C4-2B (cell line): ENCODE measurements at regions not wholly inside any gene's neighbourhood (a gene's known extent, or its start where the extent isn't known, plus 50 kb on each side); places are given as distances from the start of the nearest gene placed in this dataset.

ENCODE experiments used
- H3K27ac ChIP-seq: fragments of 450-650 bp; 2 replicates; pipeline ENCODE4 v1.5.1; 2017
- ZFX ChIP-seq: fragments of 450-650 bp; IDR thresholded peaks from 2 replicates; pipeline ENCODE4 v1.6.1; 2017
- TF ChIP-seq, protein P1 (sequence below): fragments of 450-650 bp; conservative IDR thresholded peaks from 2 replicates; pipeline ENCODE4 v1.5.1; 2017; ENCODE audit warnings: mild to moderate bottlenecking

DNA sequence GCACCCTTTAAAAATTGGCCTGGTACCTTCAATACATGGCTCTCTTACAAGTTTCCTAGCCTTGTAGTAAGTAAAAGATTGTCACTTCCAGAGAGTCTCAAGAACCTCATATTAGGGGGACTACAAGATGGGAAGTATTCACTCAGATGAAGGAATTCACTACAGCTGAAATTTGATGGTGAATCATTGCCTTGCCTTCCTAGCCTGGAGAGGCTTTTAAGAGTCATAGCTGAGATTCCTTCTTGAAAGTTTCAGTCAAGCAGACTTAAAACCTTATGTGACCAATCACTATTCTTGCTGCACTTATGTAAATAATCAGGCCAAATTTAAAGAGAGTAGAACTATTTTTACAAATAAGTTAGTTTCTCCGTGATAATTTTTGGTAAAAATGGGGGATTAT is 451.6 kb downstream of the TRHDE start:
- TF ChIP-seq, protein P1, sequence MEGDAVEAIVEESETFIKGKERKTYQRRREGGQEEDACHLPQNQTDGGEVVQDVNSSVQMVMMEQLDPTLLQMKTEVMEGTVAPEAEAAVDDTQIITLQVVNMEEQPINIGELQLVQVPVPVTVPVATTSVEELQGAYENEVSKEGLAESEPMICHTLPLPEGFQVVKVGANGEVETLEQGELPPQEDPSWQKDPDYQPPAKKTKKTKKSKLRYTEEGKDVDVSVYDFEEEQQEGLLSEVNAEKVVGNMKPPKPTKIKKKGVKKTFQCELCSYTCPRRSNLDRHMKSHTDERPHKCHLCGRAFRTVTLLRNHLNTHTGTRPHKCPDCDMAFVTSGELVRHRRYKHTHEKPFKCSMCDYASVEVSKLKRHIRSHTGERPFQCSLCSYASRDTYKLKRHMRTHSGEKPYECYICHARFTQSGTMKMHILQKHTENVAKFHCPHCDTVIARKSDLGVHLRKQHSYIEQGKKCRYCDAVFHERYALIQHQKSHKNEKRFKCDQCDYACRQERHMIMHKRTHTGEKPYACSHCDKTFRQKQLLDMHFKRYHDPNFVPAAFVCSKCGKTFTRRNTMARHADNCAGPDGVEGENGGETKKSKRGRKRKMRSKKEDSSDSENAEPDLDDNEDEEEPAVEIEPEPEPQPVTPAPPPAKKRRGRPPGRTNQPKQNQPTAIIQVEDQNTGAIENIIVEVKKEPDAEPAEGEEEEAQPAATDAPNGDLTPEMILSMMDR = no peak
- TF ChIP-seq ZFX = no peak
- H3K27ac ChIP-seq = no peak overlapping the region

DNA sequence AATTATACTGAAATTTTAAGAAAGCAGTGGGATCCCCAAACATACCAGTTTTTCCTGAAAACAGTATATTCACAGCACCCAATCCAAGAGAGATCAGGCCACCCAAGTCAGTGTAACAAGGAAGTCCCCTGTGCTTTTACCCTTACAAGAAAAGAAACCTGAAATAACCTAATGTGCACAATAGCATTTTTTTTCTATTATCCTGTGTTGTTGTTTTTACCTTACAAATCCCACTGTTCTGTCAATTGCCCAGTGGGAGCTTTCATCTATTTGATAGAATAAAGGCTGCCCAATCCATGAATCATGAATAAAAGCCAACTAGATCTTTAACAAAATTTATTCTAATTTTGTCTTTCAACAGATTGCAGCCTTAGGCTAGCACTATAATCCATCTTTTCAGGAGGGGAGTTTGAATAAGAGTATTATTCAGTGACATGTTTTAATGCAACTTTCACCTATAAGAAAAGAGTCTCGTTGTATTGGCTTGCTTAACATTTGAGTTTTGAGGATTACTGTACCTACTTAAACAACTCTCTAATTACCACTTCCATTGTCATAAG is 457.4 kb downstream of the TRHDE start:
- TF ChIP-seq ZFX = no peak
- TF ChIP-seq, protein P1 = no peak
- H3K27ac ChIP-seq = no peak overlapping the region

DNA sequence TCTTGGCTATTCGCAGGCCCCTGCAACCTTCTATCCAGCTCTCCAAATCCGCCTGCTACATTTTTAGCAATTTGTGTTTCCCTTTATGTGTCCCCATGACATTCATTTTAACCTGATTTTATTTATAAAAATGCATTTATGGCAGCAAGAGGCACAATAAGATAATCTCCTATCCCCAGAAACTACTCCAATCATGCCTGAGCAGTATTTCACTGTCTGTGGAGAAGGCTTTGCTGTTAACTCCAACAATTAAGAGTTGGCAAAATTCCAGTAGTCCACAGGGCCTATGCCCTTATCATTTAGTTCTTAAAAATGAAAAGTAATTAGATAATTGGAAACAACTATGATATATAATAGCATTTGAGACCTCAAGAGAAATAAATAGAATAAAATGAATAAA is 462.4 kb downstream of the TRHDE start:
- no peak overlapping the region for H3K27ac ChIP-seq
- TF ChIP-seq, protein P1 = no peak
- TF ChIP-seq ZFX = no peak

DNA sequence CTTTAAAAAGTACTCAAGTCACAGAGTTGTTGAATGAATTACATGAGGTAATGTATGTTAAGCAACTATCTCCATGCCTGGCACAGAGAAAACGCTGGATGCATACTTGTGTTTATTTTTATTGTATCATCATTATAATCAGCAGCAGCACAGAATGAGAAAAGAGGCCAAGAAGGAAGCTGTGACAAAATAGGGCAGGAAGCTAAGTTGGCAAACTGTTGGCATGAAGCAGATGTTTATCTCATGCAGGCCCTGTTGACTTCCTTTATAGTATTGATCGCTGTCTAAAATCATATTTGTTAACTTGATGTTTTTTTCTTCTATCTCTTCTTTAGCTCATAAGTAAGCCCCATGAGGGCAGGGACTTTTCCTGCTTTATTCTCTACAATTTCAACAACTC is 466.6 kb downstream of the TRHDE start:
- no peak for TF ChIP-seq ZFX
- TF ChIP-seq, protein P1 = no peak
- no peak overlapping the region for H3K27ac ChIP-seq

DNA sequence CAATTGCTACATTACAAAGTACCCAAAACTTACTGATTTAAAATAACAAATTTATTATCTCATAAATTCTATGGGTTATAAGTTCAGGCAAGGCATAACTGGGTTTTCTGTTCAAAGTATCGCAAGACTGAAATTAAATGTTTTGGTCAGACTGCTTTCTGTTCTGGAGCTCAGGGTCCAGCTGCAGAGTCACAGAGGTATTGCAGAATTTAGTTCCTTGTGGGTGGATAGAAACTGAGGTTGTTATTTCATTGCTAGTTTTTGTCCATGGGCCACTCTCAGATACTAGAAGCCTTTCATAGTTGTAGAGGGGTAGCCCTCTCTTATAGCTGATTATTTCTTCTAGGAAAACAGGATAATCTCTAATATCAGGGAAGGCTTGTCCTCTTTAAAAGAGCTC is 467.9 kb downstream of the TRHDE start:
- no peak overlapping the region for H3K27ac ChIP-seq
- TF ChIP-seq, protein P1 = no peak
- no peak for TF ChIP-seq ZFX

DNA sequence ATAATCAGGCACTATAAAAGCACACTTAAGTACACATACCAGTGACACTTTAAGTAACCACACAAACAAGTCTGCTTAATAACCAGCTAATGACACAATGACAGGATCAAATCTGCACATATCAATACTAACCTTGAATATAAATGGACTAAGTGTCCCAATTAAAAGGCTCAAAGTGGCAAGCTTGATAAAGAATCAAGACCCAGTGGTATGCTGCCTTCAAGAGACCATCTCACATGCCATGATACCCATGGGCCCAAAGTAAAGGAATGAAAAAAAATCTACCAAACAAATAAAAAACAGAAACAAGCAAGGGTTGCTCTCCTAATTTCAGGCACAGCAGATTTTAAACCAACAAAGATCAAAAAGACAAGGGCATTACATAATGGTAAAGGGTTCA is 470.4 kb downstream of the TRHDE start:
- H3K27ac ChIP-seq = no peak overlapping the region
- no peak for TF ChIP-seq ZFX
- TF ChIP-seq, protein P1 = no peak

DNA sequence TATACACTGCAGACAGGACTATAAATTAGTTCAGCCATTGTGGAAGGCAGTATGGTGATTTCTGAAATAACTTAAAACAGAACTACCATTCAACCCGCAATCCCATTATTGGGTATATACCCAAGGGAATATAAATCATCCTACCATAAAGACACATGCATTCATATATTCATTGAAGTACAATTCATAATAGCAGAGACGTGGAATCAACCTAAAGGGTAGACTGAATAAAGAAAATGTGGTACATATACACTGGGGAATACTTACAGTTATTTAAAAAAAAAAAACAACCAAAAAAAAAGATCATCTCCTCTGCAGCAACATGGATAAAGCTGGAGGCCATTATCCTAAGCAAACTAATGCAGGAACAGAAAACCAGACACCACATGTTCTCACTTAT is 473.9 kb downstream of the TRHDE start:
- no peak for TF ChIP-seq ZFX
- TF ChIP-seq, protein P1 = no peak
- H3K27ac ChIP-seq = no peak overlapping the region
